GM12878 (cell line): ENCODE measurements at regions not wholly inside any gene's neighbourhood (a gene's known extent, or its start where the extent isn't known, plus 50 kb on each side); places are given as distances from the start of the nearest gene placed in this dataset.

Experiments used
- ATAC-seq: fragments of 200-7000 bp; cut with Tn5 transposase; 3 replicates; pipeline ENCODE4 v1.9.1; 2020; ENCODE audit warnings: mild to moderate bottlenecking, moderate library complexity
- BruUV-seq: library from RNA; stranded (reverse); fragments of 400-500 nt; replicated peaks from 2 replicates; lab custom pipeline; 2021; lab: Mats Ljungman, UMichigan
- CTCF ChIA-PET: fragments of 300-600 bp; sonication (Branson Sonifier 250); formaldehyde crosslinking; extraction: SDS; loops from one replicate; lab custom pipeline; 2021; ENCODE audit warnings: inconsistent platforms; lab: Yijun Ruan, JAX
- POLR2A ChIA-PET: fragments of 350-600 bp; formaldehyde crosslinking; extraction: SDS; loops from one replicate; lab custom pipeline; 2021; ENCODE audit warnings: inconsistent platforms; lab: Charles Lee
- RAD21 ChIA-PET: fragments of 300-600 bp; sonication (Branson Sonifier 250); formaldehyde crosslinking; loops from one replicate; lab custom pipeline; 2023; ENCODE audit warnings: antibody characterized with exemption; ENCODE audit not compliant: unreplicated experiment; lab: Charles Lee
- SMC1A ChIA-PET: fragments of 300-600 bp; sonication (Branson Sonifier 250); formaldehyde crosslinking; loops from one replicate; lab custom pipeline; 2023; ENCODE audit not compliant: unreplicated experiment, uncharacterized antibody; lab: Charles Lee
- DNase-seq: peaks from one replicate; pipeline ENCODE4 v3.0.0-alpha.2; 2011; ENCODE audit warnings: low read depth, low spot score
- FAIRE-seq: peaks from 3 replicates; lab custom pipeline; 2011; peaks lifted over from hg19 to GRCh38; lab: Jason Lieb, UNC
- H2AFZ ChIP-seq: 2 replicates; pipeline ENCODE4 v1.6.0; 2011; ENCODE audit warnings: low read depth, low read length, control low read depth; ENCODE audit not compliant: control insufficient read depth
- H3K27ac ChIP-seq: 2 replicates; pipeline ENCODE4 v1.5.1; 2011; ENCODE audit warnings: control low read depth; ENCODE audit not compliant: control insufficient read depth, insufficient read depth
- H3K27me3 ChIP-seq, 2 experiments: replicated peaks in 1 of 2; 2 replicates each; pipeline versions ENCODE4 v1.6.0 to v1.6.1; 2011; ENCODE audit warnings: low read length in 1 of 2; ENCODE audit not compliant: control insufficient read depth in 2 of 2, insufficient read depth in 2 of 2
- H3K36me3 ChIP-seq, 2 experiments: 2 replicates each; pipeline ENCODE4 v1.5.1; 2011; ENCODE audit warnings: low read length in 1 of 2; ENCODE audit not compliant: control insufficient read depth in 2 of 2, insufficient read depth in 2 of 2
- H3K4me1 ChIP-seq: 2 replicates; pipeline ENCODE4 v1.6.1; 2011; ENCODE audit warnings: mild to moderate bottlenecking, low read length, moderate library complexity, mixed read lengths; ENCODE audit not compliant: control insufficient read depth, insufficient read depth
- H3K4me2 ChIP-seq: 2 replicates; pipeline ENCODE4 v1.6.0; 2011; ENCODE audit warnings: control low read depth; ENCODE audit not compliant: control insufficient read depth, insufficient read depth
- H3K4me3 ChIP-seq: fragments of 200-600 bp; sonication (generic); 2 replicates; pipeline ENCODE4 v1.5.1; 2016
- H3K79me2 ChIP-seq: 2 replicates; pipeline ENCODE4 v1.6.0; 2011; ENCODE audit warnings: low read length; ENCODE audit not compliant: control insufficient read depth, insufficient read depth
- H3K9ac ChIP-seq: 2 replicates; pipeline ENCODE4 v1.8.0; 2011; ENCODE audit warnings: low read length, control low read depth, mixed read lengths; ENCODE audit not compliant: control insufficient read depth, insufficient read depth
- H3K9me3 ChIP-seq: replicated peaks from 3 replicates; pipeline ENCODE4 v1.5.1; 2011; ENCODE audit warnings: mild to moderate bottlenecking, low read length; ENCODE audit not compliant: control insufficient read depth, insufficient read depth
- H4K20me1 ChIP-seq: 2 replicates; pipeline ENCODE4 v1.6.0; 2011; ENCODE audit not compliant: control insufficient read depth, insufficient read depth
- ATF7 ChIP-seq: fragments of 450-650 bp; IDR thresholded peaks from 2 replicates; pipeline ENCODE4 v1.6.1; 2016; ENCODE audit warnings: low read depth, mild to moderate bottlenecking
- BACH1 ChIP-seq: fragments of 450-650 bp; IDR thresholded peaks from 2 replicates; pipeline ENCODE4 v1.6.1; 2017; ENCODE audit warnings: mild to moderate bottlenecking, borderline replicate concordance
- BCL11A ChIP-seq: IDR thresholded peaks from 2 replicates; pipeline ENCODE4 v1.6.1; 2011; ENCODE audit warnings: low read depth, low read length
- CBX5 ChIP-seq: sonication (generic); IDR thresholded peaks from 2 replicates; pipeline ENCODE4 v1.6.1; 2016; ENCODE audit warnings: low read depth, moderate library complexity, mild to moderate bottlenecking, inconsistent platforms
- DPF2 ChIP-seq: fragments of 450-650 bp; IDR thresholded peaks from 2 replicates; pipeline ENCODE4 v1.6.1; 2017; ENCODE audit warnings: mild to moderate bottlenecking
- EED ChIP-seq: sonication (generic); IDR thresholded peaks from 2 replicates; pipeline ENCODE4 v1.6.1; 2016; ENCODE audit warnings: antibody characterized with exemption, low read depth
- FOXM1 ChIP-seq: IDR thresholded peaks from 2 replicates; pipeline ENCODE4 v1.6.1; 2012; ENCODE audit warnings: low read depth, mild to moderate bottlenecking, inconsistent platforms, low read length, moderate library complexity
- IKZF1 ChIP-seq: fragments of 450-650 bp; conservative IDR thresholded peaks from 2 replicates; pipeline ENCODE4 v1.6.1; 2017; ENCODE audit warnings: antibody characterized with exemption, mild to moderate bottlenecking
- IRF4 ChIP-seq: IDR thresholded peaks from 2 replicates; pipeline ENCODE4 v1.6.1; 2011; ENCODE audit warnings: low read depth, low read length
- JUNB ChIP-seq: IDR thresholded peaks from 2 replicates; pipeline ENCODE4 v1.6.1; 2016; ENCODE audit warnings: antibody characterized with exemption, mild to moderate bottlenecking
- KAT2A ChIP-seq: conservative IDR thresholded peaks from 2 replicates; pipeline ENCODE4 v1.6.1; 2011; ENCODE audit warnings: low read depth, low read length; ENCODE audit not compliant: control insufficient read depth
- MEF2B ChIP-seq: fragments of 450-650 bp; IDR thresholded peaks from 2 replicates; pipeline ENCODE4 v1.6.1; 2018; ENCODE audit warnings: mild to moderate bottlenecking, moderate library complexity; ENCODE audit not compliant: partially characterized antibody, poor library complexity, severe bottlenecking
- NRF1 ChIP-seq: conservative IDR thresholded peaks from 2 replicates; pipeline ENCODE4 v1.6.1; 2011; ENCODE audit warnings: mild to moderate bottlenecking, low read depth, low read length, improper control_type of control experiment
- RELA ChIP-seq: fragments of 450-650 bp; IDR thresholded peaks from 2 replicates; pipeline ENCODE4 v1.8.0; 2014; ENCODE audit warnings: borderline replicate concordance; ENCODE audit not compliant: partially characterized antibody
- RUNX3 ChIP-seq: IDR thresholded peaks from 2 replicates; pipeline ENCODE4 v1.6.1; 2012; ENCODE audit warnings: low read length, inconsistent platforms
- SMAD1 ChIP-seq: fragments of 450-650 bp; IDR thresholded peaks from 2 replicates; pipeline ENCODE4 v1.6.1; 2018; ENCODE audit warnings: mild to moderate bottlenecking, low read depth; ENCODE audit not compliant: partially characterized antibody
- SMAD5 ChIP-seq: IDR thresholded peaks from 2 replicates; pipeline ENCODE4 v1.6.1; 2016; ENCODE audit warnings: antibody characterized with exemption, low read depth
- SP1 ChIP-seq: IDR thresholded peaks from one replicate; pipeline ENCODE4 v1.6.1; 2011; ENCODE audit warnings: low read depth, low read length
- SUPT20H ChIP-seq: IDR thresholded peaks from 2 replicates; pipeline ENCODE4 v1.6.1; 2011; ENCODE audit warnings: low read depth, mild to moderate bottlenecking, low read length, moderate library complexity, borderline replicate concordance; ENCODE audit not compliant: control insufficient read depth
- ZNF207 ChIP-seq: fragments of 450-650 bp; IDR thresholded peaks from 2 replicates; pipeline ENCODE4 v1.6.1; 2014; ENCODE audit warnings: antibody characterized with exemption, mild to moderate bottlenecking, borderline replicate concordance
- ZNF274 ChIP-seq: IDR thresholded peaks from one replicate; pipeline ENCODE4 v1.8.0; 2011; ENCODE audit not compliant: insufficient read length, insufficient read depth
- WGBS: methylation state at CpG from one replicate; pipeline ENCODE4 v1.1.6; 2016; ENCODE audit warnings: low lambda C conversion rate; ENCODE audit not compliant: insufficient replicate concordance, insufficient coverage; ENCODE audit errors: missing lambda C conversion rate; 5-methylcytosine and 5-hydroxymethylcytosine counted together
- in situ Hi-C: fragments of 300-500 bp; cut with MboI; formaldehyde crosslinking; loops from 9 replicates; pipeline ENCODE4 v1.14.3; 2018; ENCODE audit warnings: mixed read lengths
- intact Hi-C: fragments of 100-400 bp; cut with micrococcal nuclease; formaldehyde crosslinking; loops from one replicate; pipeline ENCODE4 v1.14.2; 2022; ENCODE audit not compliant: unreplicated experiment
- TF ChIP-seq, protein P1 (sequence below): fragments of 450-650 bp; IDR thresholded peaks from 2 replicates; pipeline ENCODE4 v1.6.1; 2017; ENCODE audit warnings: mild to moderate bottlenecking, low read depth, inconsistent platforms; ENCODE audit not compliant: poor library complexity, severe bottlenecking

DNA sequence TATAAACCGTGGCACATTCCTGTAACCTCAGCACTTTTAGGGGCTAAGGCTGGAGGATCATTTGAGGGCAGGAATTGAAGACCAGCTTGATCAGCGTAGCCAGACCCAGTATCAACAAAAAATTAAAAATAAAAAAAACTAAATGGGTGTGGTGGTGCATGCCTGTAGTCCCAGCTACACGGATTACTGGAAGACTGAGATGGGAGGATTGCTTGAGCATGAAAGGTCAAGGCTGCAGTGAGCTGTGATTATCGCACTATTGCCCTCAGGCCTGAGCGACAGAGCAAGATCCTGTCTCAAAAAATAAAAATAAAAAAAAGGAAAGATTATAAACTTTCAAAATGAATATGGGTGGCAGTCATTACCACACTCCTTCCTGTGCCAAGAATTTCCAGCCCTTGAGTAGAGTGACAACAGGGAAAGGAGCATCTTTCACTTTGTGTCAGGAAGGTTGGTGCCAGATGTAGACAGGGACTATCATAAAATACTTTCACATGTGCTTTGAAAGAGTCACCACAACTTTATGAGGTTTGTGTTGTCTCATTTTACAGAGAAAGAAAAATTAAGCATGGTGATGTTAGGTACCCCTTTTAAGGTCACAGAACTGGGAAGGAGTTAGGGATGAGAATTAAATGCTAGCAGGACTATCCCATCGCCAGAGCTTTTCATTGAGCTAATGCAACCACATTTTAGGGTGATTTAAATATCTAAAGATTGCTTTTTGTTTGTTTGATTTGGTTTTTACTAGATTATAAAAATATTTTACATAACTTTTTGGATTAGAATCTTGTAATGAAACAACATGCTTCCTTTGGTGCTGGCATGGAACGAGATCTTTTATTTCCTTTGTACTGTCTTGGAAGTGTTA lies 1617.4 kb upstream of the ACVR2A start:
- no peak overlapping the region for H3K9ac ChIP-seq
- H4K20me1 ChIP-seq: no peaks in the 10 kb centered on the region
- no peaks in the 10 kb centered on the region for H3K27me3 ChIP-seq
- no peaks in the 10 kb centered on the region for H3K4me1 ChIP-seq
- no peaks in the 10 kb centered on the region for H3K36me3 ChIP-seq
- intact Hi-C loops: loop anchor here (1.0 to 5.0 kb wide), 3 partner anchors 17 to 325 kb away; no protein-coding TSS in a partner anchor
- FAIRE-seq (peak; percentile 61), DNase-seq (no peak), ATAC-seq (peak; percentile 67)
- WGBS: 5% methylated on average over 7 of the region's 7 CpGs
- CTCF ChIA-PET: no interaction called here
- no TSS peak for BruUV-seq
- H3K4me3 ChIP-seq: no peak overlapping the region
- SMC1A ChIA-PET: interaction anchor here (0.7 to 3.1 kb wide), 10 partner anchors 9 to 64 kb away, joined by 3 to 9 read pairs (median 3); no protein-coding TSS in a partner anchor
- H2AFZ ChIP-seq: no peak overlapping the region
- H3K79me2 ChIP-seq: no peaks in the 10 kb centered on the region
- no peak overlapping the region for H3K4me2 ChIP-seq
- H3K9me3 ChIP-seq: no peaks in the 10 kb centered on the region
- POLR2A ChIA-PET: interaction anchor here (0.6 to 1.3 kb wide), 2 partner anchors 28 to 87 kb away, joined by 4 to 5 read pairs; no protein-coding TSS in a partner anchor
- RAD21 ChIA-PET: interaction anchor here (0.6 to 1.1 kb wide), 3 partner anchors 11 to 22 kb away, joined by 3 read pairs; no protein-coding TSS in a partner anchor
- H3K27ac ChIP-seq: no peak overlapping the region
- in situ Hi-C loops: no loop called here
- peak; percentile 79 for TF ChIP-seq IKZF1
- TF ChIP-seq SP1: no peak
- no peak for TF ChIP-seq BACH1
- TF ChIP-seq NRF1: no peak
- TF ChIP-seq EED: peak; percentile 92
- peak; percentile 80 for TF ChIP-seq JUNB
- TF ChIP-seq SMAD5: no peak
- TF ChIP-seq ZNF274: no peak
- no peak for TF ChIP-seq ZNF207
- TF ChIP-seq SUPT20H: no peak
- peak; percentile 24; the same call in 1 of the 2 replicates for TF ChIP-seq IRF4
- TF ChIP-seq, protein P1, sequence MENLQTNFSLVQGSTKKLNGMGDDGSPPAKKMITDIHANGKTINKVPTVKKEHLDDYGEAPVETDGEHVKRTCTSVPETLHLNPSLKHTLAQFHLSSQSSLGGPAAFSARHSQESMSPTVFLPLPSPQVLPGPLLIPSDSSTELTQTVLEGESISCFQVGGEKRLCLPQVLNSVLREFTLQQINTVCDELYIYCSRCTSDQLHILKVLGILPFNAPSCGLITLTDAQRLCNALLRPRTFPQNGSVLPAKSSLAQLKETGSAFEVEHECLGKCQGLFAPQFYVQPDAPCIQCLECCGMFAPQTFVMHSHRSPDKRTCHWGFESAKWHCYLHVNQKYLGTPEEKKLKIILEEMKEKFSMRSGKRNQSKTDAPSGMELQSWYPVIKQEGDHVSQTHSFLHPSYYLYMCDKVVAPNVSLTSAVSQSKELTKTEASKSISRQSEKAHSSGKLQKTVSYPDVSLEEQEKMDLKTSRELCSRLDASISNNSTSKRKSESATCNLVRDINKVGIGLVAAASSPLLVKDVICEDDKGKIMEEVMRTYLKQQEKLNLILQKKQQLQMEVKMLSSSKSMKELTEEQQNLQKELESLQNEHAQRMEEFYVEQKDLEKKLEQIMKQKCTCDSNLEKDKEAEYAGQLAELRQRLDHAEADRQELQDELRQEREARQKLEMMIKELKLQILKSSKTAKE: peak; percentile 44
- TF ChIP-seq BCL11A: peak; percentile 42; the same call in 1 of the 2 replicates
- TF ChIP-seq MEF2B: peak; percentile 5
- peak; percentile 20; the same call in 1 of the 2 replicates for TF ChIP-seq FOXM1
- TF ChIP-seq RUNX3: peak; percentile 75; the same call in 1 of the 2 replicates
- no peak for TF ChIP-seq RELA
- no peak for TF ChIP-seq CBX5
- no peak for TF ChIP-seq KAT2A
- TF ChIP-seq SMAD1: no peak
- TF ChIP-seq DPF2: peak; percentile 28; the same call in 1 of the 2 replicates
- no peak for TF ChIP-seq ATF7
